GM23248 (cell line): ENCODE measurements at regions not wholly inside any gene's neighbourhood (a gene's known extent, or its start where the extent isn't known, plus 50 kb on each side); places are given as distances from the start of the nearest gene placed in this dataset.

Experiments
- EZH2 ChIP-seq: fragments of 200-600 bp; sonication (generic); IDR thresholded peaks from 2 replicates; pipeline ENCODE4 v1.6.1; 2018; ENCODE audit warnings: antibody characterized with exemption, mild to moderate bottlenecking; ENCODE audit not compliant: insufficient read depth, poor library complexity, severe bottlenecking
- EZH2phosphoT487 ChIP-seq: fragments of 200-600 bp; sonication (generic); IDR thresholded peaks from 2 replicates; pipeline ENCODE4 v1.6.1; 2018; ENCODE audit warnings: antibody characterized with exemption, moderate library complexity, mild to moderate bottlenecking, low read depth; ENCODE audit not compliant: insufficient read depth

GRCh38 chr20:6668546-6668945 lies 98.9 kb upstream of the BMP2 start:
- TF ChIP-seq EZH2 = no peak
- TF ChIP-seq EZH2phosphoT487 = no peak
